Mesenteric fat pad (tissue), 1 donor: ENCODE measurements at regions not wholly inside any gene's neighbourhood (a gene's known extent, or its start where the extent isn't known, plus 50 kb on each side); places are given as distances from the start of the nearest gene placed in this dataset.
"Not testable (repeated sequence)": the region's sequence is repeated elsewhere in the genome, so short reads cannot be mapped to it uniquely, and the experiment has no call there.

Experiments used
- DNase-seq: peaks from one replicate; pipeline ENCODE4 v3.0.0-alpha.2; 2020; ENCODE audit warnings: low spot score
- donor health status: DM: yes; HTN: yes; CAD: no.

DNA sequence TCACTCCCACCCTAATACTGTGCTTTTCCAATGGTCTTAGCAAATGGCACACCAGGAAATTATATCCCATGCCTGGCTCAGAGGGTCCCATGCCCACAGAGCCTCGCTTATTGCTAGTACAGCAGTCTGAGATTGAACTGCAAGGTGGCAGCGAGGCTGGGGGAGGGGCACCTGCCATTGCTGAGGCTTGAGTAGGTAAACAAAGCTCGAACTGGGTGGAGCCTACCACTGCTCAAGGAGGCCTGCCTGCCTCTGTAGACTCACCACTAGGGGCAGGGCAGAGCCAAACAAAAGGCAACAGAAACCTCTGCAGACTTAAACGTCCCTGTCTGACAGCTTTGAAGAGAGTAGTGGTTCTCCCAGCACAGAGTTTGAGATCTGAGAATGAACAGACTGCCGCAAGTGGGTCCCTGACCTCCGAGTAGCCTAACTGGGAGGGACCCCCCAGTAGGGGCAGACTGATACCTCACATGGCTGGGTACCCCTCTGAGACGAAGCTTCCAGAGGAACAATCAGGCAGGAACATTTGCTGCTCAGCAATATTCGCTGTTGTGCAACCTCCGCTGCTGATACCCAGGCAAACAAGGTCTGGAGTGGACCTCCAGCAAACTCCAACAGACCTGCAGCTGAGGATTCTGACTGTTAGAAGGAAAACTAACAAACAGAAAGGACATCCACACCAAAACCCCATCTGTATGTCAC lies 150.7 kb upstream of the FOXA2 start:
- not testable (repeated sequence) for DNase-seq

DNA sequence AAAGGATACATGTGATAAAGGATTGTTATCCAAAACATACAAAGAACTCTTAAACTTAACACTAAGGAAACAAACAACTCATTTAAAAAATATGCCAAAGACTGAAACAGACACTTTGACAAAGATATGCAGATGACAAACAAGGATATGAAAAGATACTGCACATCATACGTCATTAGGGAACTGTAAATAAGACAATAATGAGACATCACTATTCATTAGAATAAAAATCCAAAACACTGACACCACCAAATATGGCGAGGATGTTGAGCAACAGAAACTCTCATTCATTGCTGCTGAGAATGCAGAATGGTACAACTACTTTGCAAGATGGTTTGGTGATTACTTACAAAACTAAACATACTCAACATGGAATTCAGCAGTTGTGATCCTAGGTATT lies 156.5 kb upstream of the FOXA2 start:
- no peak for DNase-seq

DNA sequence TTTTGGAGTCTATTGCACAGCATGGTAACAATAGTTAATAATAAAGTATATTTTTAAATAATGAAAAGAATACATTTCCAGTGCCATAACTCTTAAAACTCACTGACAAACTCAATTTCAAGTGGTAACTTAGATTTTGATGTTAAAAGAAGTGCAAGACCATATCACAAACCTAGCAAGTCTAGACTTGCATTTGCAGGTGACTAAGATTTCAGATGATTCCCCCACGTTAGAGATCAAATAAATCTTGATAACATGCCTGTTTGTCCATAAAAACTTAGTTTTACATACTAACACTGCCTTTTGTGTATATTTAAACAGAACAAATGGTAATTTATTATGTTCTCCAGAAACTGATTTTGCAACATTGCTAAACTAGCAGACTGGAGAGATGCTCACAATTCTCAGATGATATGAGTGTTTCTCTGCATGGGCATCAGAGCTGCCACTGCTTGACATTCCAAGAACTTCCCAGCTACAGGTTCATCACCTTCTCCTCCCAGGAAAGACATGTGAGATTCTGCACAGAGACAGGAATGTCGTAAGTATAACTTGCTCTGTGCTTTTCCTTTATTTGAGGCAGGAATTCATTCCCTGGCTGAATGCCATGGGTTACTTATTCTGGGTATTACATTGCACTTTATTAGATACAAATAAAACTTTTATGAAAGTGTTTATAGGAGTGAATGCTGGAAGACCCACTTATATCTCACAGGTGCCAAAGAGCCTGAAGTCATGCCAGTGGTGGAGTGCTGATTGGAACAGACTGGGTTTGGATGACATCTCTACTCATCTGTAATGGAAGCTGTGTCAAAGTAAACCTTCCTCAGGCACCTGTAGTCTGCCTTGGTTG lies 160.2 kb upstream of the FOXA2 start:
- no peak for DNase-seq

DNA sequence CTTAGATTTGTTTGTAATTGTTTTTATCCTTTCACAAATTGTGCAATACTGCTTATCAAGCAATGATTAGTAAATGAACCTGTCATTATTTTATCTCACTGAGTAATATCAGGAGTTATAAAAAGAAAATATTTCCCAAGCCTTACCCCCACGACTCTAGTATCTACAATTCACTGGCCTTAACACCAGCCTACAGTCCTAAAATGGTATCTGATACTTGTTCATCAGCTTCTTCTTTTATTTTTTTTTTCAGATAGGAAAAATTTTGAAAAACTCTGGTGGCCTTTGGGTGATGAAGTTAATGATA lies 160.8 kb upstream of the FOXA2 start:
- DNase-seq = no peak

DNA sequence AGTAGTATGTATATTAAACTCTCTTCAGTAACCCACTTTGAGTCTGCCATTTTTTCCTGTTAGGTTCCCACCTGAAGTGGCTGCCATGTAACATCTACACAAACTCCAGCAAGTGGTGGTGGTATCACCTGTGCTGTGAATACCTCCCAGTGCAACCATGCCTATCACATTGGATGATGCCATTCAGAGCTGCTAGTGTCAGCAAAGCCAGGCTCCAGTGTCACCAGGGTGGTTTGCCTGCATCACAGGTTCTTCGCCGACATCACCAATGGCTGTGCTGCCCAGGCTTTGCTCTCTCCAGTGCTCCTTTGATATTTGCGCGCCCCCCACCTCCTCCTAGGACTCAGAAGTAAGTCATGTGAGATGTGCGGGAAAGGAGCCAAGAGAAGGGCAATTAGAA lies 162.6 kb upstream of the FOXA2 start:
- no peak for DNase-seq

DNA sequence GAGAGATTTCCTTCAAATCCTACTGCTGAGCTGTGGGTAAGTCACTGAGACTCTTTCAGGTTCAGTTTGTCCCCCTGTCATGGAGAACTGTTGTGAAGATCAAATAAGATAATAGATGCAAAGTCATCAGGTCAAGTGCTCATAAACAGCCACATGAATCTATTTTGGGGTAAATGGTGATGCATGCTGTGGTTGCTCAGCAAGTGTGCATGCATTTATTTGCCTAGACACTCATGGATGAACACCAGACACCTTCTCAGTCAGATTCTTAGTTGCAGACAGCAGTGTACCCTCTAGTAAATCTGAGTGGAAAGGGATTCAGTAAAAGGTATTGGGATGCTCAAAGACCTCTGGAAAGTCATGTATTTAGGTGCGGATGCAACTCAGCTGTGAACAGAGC lies 168.0 kb upstream of the FOXA2 start:
- no peak for DNase-seq

DNA sequence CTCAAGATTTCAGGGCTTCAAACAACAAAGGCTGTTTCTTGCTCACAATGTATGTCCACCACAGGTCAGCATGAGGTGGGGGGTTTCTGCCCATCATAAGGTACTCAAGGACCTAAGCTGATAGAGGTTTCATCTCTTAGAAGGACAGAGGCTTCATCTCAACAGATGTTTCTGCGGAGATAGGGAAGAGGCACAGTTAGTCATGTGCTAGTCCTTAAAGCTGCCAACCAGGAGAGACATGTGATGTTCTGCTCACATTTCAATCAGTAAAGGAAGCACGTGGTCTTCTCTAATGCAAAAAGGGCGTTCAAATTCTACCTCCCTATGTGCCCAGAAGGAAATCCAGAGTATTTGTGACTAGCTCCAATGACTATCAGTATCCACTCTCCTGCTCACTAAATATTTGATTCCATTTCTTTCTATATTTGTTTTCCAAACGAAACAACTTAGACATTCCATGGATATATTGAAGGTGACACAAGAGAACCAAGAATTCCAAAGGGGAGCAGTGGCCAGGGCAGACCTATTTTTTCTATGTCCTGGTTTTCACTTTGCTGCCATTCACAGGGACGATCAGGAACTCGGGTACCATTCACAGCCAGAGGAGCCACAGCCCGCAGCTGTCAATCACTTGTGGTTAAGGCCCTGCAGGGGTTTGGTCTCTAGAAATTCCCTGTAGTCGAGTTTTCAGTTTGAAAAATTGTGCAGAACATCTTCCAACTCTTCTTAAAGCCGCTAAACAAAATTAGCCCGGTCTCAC lies 173.2 kb upstream of the FOXA2 start:
- no peak for DNase-seq

DNA sequence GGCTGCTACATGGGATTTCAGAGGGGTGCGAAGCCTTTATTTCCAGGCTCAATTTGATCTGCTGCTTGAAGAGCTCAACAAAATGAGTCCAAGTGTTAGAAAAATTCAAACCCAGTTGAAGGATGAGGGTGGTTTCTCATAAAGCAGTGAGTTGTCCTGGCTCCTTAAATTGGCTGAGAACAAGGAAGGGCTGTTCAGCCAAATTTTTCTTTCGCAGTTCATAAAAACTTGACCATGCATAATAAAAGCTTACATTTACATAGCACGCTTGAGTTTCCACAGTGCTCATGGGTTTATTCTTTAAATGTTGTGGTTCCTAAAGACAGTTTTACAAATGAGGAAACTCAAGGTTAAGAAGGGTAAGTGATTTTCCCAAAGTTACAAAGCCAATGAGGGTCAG lies 174.4 kb upstream of the FOXA2 start:
- DNase-seq = no peak

DNA sequence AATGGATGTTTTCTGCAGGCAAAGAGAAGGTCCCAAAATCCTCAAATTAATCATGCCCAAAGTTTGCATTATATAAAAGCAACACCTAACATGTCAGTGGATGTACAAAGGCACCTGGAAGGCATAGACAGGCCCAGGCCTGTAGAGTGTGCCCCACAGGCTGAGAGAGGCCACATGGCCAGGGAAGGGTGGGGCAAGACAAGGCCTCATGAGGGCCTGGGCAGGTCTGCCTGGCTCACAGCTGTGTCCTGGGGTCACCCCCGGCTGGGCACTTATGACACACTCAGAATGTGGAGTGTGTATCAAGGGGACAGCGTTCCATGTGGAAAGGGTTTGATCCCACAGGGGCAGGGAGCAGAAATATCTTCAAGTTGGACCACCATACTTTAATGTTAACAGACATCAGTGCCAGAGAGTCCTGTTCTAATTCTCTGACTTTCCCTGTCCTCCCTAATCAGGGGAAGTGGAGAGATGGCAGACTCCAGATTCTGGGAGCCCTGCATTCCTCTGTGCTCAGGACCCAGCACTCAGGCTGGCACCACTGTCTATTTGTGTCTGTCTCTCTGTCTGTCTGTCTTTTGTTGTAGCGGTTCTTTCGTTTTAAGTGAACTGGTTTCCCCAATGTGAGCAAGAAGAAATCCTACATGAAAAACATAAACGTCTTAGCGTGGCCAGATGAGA lies 178.3 kb upstream of the FOXA2 start:
- no peak for DNase-seq

DNA sequence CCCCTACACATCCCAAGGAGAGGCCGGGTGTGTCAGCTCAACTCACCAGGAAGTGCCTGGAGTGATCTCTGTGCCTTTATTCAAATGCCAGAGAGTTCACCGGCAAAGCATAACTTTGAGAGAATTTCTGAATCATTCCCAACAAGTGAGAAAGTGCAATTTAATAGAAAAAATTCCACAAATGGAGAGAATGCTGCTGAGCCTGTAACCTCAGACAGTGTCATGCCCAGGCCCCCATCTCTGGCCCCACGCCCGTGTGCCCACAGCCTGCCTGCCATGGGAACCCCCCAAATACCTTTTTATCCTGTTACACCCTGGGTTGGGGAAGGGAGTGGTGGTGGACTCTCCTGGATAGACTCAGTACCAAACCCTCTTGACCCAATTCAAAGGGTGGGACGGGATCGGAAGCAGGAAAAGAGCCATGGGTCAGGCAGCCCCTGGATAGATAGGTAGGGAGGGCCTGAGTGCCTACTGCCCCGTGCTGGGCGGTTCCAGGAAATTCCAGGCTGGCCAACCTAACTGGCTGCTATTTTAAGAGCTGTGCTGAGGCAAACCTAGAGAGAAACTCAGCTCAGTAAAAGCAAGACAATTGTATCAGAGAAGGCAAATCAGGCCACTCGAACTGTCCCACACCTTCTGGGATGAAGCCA lies 179.0 kb upstream of the FOXA2 start:
- no peak for DNase-seq

DNA sequence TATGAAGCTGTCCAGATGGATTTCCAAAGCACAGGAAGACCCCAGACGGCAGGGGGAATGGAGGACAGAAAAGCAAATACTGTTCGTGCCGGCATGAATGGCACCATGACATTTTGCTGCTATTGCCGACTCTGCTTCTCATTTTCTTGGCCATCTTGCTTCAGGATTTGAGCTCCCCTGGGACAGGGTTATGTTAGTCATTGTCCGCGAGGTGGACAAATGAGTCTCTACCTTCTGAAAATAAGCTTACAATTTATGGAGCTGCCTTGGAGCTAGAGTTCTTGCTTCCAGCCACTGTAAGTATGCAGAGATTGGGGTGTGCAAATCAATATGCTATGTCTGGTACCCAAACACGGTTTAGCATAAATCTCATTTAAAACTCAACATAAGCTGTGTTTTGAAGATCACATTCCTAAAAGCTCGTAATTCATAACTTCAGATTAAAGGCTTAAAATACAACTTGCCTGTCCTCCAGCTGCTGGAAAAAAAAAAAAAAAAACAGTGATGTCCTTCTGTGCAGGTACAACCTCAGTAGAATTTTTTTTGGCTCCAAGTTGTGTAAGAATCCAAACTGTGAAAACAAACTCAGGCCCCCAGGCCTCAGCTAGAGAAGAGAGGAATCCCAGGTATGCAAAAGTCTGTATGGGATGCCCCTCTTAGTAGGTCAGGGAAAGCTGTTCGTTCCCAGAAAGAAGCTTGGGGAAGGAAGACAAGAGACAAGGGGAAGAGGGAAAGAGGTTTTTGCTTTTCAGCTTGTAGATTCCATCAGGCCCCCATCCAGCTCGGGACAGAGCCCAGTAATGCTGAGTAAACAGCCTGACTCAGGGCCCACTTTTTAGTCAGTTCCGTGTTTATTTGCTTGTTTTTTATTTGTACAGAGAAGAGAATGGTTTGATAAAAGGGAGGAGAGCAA lies 184.2 kb upstream of the FOXA2 start:
- DNase-seq = no peak

DNA sequence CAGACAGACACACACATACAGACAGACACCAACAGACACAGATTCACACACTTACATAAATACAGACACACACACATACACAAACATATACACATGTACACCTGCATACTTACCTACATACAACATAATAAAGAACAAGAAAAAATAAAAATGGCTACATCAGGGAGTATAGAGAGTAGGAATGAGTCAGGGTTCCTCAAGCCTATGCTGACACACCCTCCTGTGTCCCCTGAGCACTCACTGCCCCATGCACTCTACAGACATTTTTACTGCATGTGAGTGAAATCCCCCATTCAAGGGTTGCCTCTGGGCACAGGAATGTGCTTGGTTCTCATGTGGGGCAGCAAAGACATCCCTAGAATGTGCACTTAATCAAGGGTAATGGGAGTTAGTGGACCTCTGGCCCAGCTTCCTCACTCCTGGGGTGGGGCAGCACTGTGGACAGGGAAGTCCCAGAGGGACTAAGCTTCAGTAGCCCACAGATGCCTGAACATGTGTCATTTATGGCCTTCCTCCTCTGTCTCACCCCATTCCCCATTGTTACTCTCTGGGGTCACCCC lies 185.9 kb upstream of the FOXA2 start:
- no peak for DNase-seq

DNA sequence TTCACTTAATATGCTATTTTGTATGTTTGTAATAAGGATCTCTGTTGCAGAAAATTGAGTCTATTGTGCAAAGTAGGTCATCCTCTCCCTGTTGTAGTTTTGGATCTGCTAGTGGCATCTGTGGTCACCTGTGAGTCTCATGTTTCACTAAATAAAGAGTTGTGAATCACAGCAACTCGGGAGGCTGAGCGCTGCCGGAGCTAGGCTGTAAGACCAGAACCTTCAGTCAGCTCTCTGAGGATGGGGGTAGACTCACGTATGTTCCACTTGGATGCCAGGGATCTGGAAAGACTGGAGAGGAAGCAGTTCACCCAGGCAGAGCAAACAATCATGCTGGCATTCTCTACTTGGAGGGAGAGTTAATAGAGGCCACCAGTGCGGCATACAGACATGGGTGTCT lies 187.3 kb upstream of the FOXA2 start:
- DNase-seq = no peak

DNA sequence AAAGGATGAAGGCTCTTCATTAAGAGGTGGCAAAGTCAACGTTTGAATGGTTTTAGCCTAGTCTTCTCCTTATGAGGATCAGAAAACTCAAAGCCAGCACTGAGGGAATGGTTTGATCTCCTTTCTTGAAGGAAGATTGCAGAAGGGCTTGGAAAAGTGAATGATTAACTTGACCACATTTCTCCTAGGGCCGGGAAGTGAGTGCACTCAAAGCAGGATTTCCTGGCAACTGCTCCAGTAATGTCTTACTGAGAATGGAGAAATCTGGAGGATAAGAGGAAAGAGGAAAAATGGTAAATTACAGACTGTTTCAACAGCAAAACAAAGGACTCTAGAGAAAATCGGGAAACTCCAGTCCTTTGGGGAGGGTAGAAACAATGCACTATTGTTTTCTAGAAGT lies 189.0 kb upstream of the FOXA2 start:
- no peak for DNase-seq

DNA sequence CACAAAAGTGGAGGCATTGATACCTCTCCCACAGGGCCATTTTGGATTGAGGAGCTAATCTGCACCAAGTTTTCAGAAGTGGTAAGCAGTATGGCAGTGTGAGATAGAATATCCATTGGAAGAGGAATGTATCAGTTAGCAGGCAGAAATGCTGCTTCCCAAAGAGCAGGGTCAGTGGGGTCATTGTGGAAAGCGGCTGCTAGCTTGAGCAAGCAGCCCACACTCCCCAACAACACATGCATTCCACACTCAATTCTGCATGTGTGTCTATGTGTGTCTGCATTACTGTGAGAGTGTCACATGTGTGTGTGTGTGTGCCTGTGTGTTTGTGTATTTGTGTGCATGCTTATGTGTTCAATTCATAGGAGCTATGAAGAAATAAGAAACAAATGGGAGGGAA lies 190.9 kb upstream of the FOXA2 start:
- no peak for DNase-seq

DNA sequence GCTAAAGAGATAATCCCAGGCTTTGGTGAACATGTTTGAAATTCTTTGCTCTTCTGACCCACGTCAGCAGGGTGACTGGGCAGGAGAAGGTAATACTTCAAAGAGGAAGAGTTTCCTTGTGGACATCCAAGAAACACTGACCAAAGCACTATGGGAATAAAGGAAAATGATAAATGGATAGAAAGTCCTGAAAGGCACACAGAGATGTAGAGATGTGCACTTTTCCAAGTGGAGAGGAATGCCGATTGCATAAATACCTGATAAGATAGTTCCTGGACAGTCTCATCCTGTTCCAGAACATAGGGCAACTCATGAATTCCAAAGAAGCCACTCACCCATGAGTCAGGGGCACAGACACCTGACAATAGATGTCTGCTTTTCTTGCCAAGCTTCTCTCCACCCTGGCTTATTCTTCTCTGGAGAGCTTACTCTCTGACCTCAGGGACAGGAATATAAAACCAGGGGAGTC lies 191.3 kb upstream of the FOXA2 start:
- no peak for DNase-seq

DNA sequence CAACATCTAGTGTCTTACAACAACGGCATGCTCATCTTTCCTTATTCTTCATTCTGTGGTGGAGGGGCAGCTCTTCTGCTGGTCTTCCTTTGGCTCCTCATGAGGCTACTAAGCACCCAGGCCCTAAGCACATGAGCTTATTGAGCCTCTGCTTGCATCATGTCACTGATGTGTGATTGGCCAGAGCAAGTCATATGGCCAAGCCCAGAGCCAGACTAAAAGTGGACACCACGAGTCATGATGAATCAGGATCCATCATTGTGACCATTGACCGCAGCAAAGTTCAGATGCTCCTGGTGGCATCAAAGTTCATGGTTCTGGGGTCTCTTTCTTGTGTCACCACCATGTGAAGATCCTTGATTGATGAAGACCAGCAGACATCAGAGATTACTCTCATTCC lies 192.0 kb upstream of the FOXA2 start:
- no peak for DNase-seq

DNA sequence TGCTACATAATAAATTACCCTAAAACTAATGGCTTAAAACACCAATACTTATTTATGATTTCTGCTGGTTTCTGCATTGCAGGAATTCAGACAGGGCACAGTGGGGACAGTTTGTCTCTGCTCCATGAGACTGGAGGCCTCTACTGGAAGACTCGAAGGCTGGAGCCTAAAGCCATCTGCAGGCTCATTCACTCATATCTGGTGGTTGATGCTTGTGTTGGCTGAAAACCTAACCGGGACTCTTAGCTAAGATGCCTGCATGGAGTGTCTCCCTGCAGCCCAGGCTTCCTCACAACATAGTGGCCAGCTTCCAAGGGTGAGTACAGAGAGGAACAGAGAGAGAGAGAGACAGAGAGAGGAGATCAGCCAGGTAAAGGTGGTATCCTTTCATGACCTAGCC lies 195.5 kb upstream of the FOXA2 start:
- no peak for DNase-seq

DNA sequence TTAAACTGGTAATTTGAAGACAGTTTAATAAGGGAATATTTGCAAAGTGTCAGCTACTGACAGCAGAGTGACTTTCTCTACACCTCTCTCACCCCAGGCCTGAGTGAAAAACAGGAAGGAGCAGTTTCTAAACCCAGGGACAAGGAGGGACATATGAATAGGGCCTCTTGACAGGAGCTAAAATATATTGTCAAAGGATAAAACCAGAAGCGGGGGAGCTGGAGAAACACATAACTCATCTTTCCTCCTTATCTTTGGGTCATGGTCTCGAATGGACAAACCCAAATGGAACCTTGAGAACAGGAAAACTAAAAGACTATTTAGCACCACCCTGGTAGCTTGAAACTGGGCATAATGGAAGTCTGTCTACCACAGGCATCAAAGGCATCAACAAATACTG lies 197.5 kb upstream of the FOXA2 start:
- no peak for DNase-seq

DNA sequence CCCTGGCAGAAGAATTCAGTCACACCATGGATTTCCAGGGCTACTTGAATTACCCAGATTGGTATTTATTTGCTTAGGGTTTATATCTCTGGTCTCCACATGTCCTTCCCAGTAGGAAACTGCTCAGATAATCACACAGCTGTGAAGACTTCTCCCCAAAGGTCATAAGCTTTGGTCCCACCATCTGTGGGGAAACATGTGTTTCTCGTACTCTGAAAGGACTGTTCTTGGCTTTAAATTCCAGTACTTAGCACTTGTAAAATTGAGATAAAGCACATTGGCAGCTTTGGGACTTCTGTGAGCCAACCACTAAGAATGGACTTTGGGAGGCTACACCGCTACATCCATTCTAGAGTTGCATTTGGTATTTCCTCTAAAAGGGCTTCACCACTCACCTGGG lies 205.3 kb upstream of the FOXA2 start:
- no peak for DNase-seq
